Urinary bladder (tissue), 3 donors: ENCODE measurements at regions not wholly inside any gene's neighbourhood (a gene's known extent, or its start where the extent isn't known, plus 50 kb on each side); places are given as distances from the start of the nearest gene placed in this dataset.
"Not testable (repeated sequence)": the region's sequence is repeated elsewhere in the genome, so short reads cannot be mapped to it uniquely, and the experiment has no call there.

Experiments
- DNase-seq: peaks from one replicate; pipeline ENCODE4 v3.0.0-alpha.2; 2015; ENCODE audit errors: extremely low spot score
- H3K27ac ChIP-seq: one replicate; pipeline ENCODE4 v1.5.1; 2013; ENCODE audit warnings: low read depth, mild to moderate bottlenecking, moderate library complexity
- H3K36me3 ChIP-seq: one replicate; pipeline ENCODE4 v1.6.1; 2013; ENCODE audit warnings: mild to moderate bottlenecking, moderate library complexity; ENCODE audit not compliant: insufficient read depth
- H3K4me1 ChIP-seq: one replicate; pipeline ENCODE4 v1.6.1; 2013; ENCODE audit warnings: mild to moderate bottlenecking, moderate library complexity; ENCODE audit not compliant: insufficient read depth
- H3K4me3 ChIP-seq: one replicate; pipeline ENCODE4 v1.5.1; 2013; ENCODE audit warnings: low read depth, low read length
- WGBS: extraction: QIAGEN DNeasy Blood & Tissue Kit; methylation state at CpG from one replicate; pipeline ENCODE4 v1.1.7; 2013; 5-methylcytosine and 5-hydroxymethylcytosine counted together
- donor health status: healthy with polysubstance abuse.
- donor health status: healthy.

DNA sequence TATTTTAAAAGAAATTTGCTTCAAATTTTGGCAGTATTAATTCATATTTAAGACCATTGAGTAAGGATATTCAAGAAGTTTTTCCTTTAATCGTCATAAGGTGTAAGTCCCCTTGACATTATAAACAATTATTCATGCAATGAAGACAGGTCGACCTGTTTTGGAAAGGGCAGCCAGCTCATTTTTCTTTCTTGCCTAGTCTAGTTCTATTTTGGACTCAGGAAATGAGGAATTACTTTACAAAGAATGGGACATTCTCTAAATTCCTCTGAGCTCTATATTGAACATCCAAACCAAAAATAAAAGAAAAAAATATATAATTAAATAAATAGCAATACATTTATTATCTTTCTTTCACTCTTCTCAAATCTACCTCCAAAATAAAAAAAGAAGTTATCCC lies 595.6 kb upstream of the KIF2B start:
- H3K4me3 ChIP-seq, result no peak overlapping the region
- 33% methylated on average over 2 of the region's 2 CpGs for WGBS
- no peak for DNase-seq

GRCh38 chr17:53219821-53220220 lies 602.9 kb upstream of the KIF2B start:
- Histone ChIP-seq H3K4me3 (no peak overlapping the region), H3K27ac (no peak overlapping the region), H3K4me1 (no peaks in the 10 kb centered on the region), H3K36me3 (no peaks in the 10 kb centered on the region)
- no peak for DNase-seq

More for the DNA sequence above, 595.6 kb upstream of the KIF2B start:
- Histone ChIP-seq H3K4me1 (no peaks in the 10 kb centered on the region), H3K36me3 (no peaks in the 10 kb centered on the region), H3K27ac (no peak overlapping the region)

DNA sequence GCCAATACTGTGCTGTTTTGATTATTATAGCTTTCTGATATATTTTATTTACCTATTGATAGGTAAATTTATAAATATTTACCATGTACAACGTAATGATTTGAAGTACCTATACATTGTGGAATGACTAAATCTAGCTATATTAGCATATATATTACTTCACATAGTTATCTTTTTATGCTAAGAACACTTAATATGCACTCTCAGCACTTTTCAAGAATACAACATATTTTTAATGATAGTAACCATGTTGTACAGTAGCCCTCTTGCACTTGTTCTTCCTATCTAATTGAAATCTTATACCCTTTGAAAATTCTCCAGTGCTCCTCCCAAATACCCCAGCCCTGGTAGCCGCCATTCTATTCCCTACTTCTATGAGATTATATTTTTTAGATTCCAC lies 604.0 kb upstream of the KIF2B start:
- Histone ChIP-seq H3K36me3 (no peaks in the 10 kb centered on the region), H3K27ac (no peak overlapping the region), H3K4me1 (no peaks in the 10 kb centered on the region), H3K4me3 (no peak overlapping the region)
- WGBS, result 87% methylated on average over 2 of the region's 2 CpGs
- no peak for DNase-seq

DNA sequence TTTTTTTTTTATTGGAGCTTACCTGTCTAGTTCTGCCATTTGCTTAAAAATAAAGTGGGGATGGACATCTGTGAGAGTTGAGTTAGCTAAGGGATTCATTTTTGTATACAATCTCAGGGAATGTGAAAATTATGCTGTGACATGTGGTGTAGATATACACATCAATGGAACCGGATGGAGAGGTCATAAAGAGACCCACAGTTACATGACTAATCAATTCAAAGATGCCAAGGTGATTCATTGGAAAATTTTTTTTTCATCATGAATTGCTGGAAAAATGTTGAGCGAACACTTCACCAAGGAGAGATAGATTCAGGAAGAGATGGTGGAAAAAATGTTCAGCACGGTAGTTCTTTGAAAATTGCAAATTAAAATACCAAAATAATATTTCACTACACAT lies 605.4 kb upstream of the KIF2B start:
- 89% methylated on average over 3 of the region's 3 CpGs for WGBS
- no peak overlapping the region for H3K27ac ChIP-seq
- no peaks in the 10 kb centered on the region for H3K36me3 ChIP-seq
- no peak overlapping the region for H3K4me3 ChIP-seq
- no peak for DNase-seq
- H3K4me1 ChIP-seq, result no peaks in the 10 kb centered on the region

GRCh38 chr17:53208935-53209334 lies 613.8 kb upstream of the KIF2B start:
- H3K4me3 ChIP-seq, H3K27ac ChIP-seq, H3K36me3 ChIP-seq, H3K4me1 ChIP-seq, DNase-seq: not testable (repeated sequence)
- WGBS, result 96% methylated on average over 1 of the region's 1 CpG

GRCh38 chr17:53193044-53193443 lies 629.7 kb upstream of the KIF2B start:
- no peaks in the 10 kb centered on the region for H3K4me1 ChIP-seq
- H3K4me3 ChIP-seq, result no peak overlapping the region
- no peak overlapping the region for H3K27ac ChIP-seq
- WGBS, result 79% methylated on average over 1 of the region's 1 CpG
- no peak for DNase-seq
- no peaks in the 10 kb centered on the region for H3K36me3 ChIP-seq

GRCh38 chr17:53191878-53192277 lies 630.8 kb upstream of the KIF2B start:
- H3K36me3 ChIP-seq, result no peaks in the 10 kb centered on the region
- no peaks in the 10 kb centered on the region for H3K4me1 ChIP-seq
- DNase-seq, result no peak
- no peak overlapping the region for H3K27ac ChIP-seq
- H3K4me3 ChIP-seq, result no peak overlapping the region

GRCh38 chr17:53186001-53186400 lies 636.7 kb upstream of the KIF2B start:
- no peak for DNase-seq

DNA sequence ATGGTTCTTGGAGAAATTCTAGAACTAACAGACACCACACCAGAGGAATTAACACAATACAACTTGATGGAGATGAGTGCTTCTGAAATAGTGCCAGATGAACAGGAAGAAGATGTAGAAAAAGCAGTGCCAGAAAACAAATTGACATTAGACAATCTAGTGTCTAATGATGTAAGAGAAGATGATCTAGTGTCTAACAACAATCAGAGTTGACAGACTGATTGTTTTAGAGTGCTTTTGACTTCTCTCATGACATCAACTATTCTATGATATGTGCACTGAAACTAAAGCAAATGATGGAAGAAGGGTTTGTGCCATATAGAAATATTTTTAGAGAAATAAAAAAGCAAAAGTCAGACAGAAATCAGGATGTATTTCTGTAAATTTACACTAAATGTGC lies 646.1 kb upstream of the KIF2B start:
- no peak for DNase-seq
- H3K4me3 ChIP-seq, result no peak overlapping the region
- H3K4me1 ChIP-seq, result no peaks in the 10 kb centered on the region
- no peak overlapping the region for H3K27ac ChIP-seq
- no peaks in the 10 kb centered on the region for H3K36me3 ChIP-seq

More at GRCh38 chr17:53186001-53186400, 636.7 kb upstream of the KIF2B start:
- no peaks in the 10 kb centered on the region for H3K36me3 ChIP-seq
- no peak overlapping the region for H3K27ac ChIP-seq
- no peaks in the 10 kb centered on the region for H3K4me1 ChIP-seq
- WGBS, result 52% methylated on average over 2 of the region's 2 CpGs
- no peak overlapping the region for H3K4me3 ChIP-seq

GRCh38 chr17:53168413-53168812 lies 654.3 kb upstream of the KIF2B start:
- no peak for DNase-seq
- Histone ChIP-seq H3K4me3 (no peak overlapping the region), H3K27ac (no peak overlapping the region), H3K36me3 (no peaks in the 10 kb centered on the region), H3K4me1 (no peaks in the 10 kb centered on the region)
- WGBS, result 87% methylated on average over 1 of the region's 1 CpG

DNA sequence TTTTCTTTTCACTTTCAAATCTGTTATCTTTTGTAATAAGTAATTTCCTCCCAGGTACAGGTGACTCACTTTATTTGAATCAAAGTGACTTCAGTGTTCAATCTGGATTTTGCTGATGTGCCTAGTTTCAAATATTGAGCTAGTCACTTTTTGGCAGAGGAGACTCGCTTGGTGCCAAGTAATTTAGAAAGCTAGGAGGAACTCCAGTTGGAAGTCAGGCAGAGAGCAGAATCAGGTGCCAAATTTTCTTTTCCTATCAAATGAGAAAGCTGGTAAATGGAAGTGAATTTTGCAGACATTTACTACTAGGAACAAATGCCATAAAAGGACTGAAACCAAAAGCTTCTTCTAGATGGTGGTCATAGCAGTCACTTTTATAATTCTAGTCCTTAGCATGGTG lies 656.0 kb upstream of the KIF2B start:
- no peak for DNase-seq
- 76% methylated on average over 1 of the region's 1 CpG for WGBS
- H3K4me1 ChIP-seq, result no peaks in the 10 kb centered on the region
- H3K4me3 ChIP-seq, result no peak overlapping the region
- no peak overlapping the region for H3K27ac ChIP-seq
- no peaks in the 10 kb centered on the region for H3K36me3 ChIP-seq

- H3K36me3 ChIP-seq, result no peaks in the 10 kb centered on the region
- no peak overlapping the region for H3K27ac ChIP-seq
- peak; percentile 14 for DNase-seq
- WGBS, result 83% methylated on average over 2 of the region's 2 CpGs
- no peaks in the 10 kb centered on the region for H3K4me1 ChIP-seq
- H3K4me3 ChIP-seq, result no peak overlapping the region
Measured at GRCh38 chr17:53150101-53150698, 672.5 kb upstream of the KIF2B start.

- no peaks in the 10 kb centered on the region for H3K36me3 ChIP-seq
- no peaks in the 10 kb centered on the region for H3K4me1 ChIP-seq
- WGBS, result 90% methylated on average over 3 of the region's 3 CpGs
- H3K27ac ChIP-seq, result no peak overlapping the region
- DNase-seq, result no peak
- no peak overlapping the region for H3K4me3 ChIP-seq
Measured at GRCh38 chr17:53149316-53149715, 673.4 kb upstream of the KIF2B start.

DNA sequence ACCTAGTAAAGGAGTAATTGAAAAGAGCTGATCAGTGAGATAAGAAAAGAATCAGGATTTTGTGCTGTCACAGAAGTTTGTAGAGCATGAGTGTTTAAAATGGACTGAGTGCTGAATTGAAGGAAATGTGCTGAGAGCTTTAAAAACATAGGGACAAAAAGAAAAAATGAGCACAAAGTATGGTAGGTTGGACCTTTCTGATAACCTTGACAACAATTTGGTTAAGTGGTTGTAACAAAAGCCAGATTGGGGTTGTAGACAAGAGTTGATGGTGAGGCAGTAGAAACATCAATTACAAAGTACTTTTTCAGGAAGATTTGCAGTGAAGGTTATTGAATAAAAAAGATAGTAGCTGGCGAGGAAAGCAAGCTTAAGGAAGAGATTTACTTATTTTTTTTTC lies 674.7 kb upstream of the KIF2B start:
- Histone ChIP-seq H3K4me3 (no peak overlapping the region), H3K36me3 (no peaks in the 10 kb centered on the region), H3K4me1 (no peaks in the 10 kb centered on the region), H3K27ac (no peak overlapping the region)
- no peak for DNase-seq
- WGBS, result 84% methylated on average over 1 of the region's 1 CpG

- H3K27ac ChIP-seq, result no peak overlapping the region
- H3K4me1 ChIP-seq, result no peaks in the 10 kb centered on the region
- H3K36me3 ChIP-seq, result no peaks in the 10 kb centered on the region
- H3K4me3 ChIP-seq, result no peak overlapping the region
- no peak for DNase-seq
- WGBS, result 39% methylated on average over 3 of the region's 3 CpGs
Measured at GRCh38 chr17:53142890-53143289, 679.8 kb upstream of the KIF2B start.
